ENCODE measurements at regions not wholly inside any gene's neighbourhood (a gene's known extent, or its start where the extent isn't known, plus 50 kb on each side); places are given as distances from the start of the nearest gene placed in this dataset.
"Not testable (repeated sequence)": the region's sequence is repeated elsewhere in the genome, so short reads cannot be mapped to it uniquely, and the experiment has no call there.

DNA sequence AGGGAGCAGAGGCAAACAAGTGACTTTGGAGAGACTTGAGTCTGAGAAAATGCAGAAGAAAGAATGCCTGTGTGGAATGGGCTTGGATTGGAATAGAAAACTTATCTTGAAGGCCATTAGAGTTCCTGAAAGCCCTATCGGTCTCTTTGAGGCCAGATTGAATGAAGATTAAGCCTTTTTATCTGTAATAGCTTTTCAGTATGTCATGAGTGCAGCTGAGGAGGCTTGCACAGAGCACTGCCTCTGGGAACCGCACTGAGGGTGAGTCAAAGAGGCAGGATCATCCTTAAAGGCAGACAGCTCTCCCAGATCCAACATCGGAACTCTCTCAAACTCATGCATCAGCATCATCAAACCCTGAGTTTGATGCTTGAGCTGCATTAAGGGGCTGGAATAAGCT lies 515.2 kb downstream of the NTRK3 start:
- no peak for DNase-seq
- WGBS (ENCODE audit: extremely low coverage, insufficient coverage, low lambda C conversion rate): no CpG with 5 or more reads among the region's 3 CpGs
- Histone ChIP-seq H3K27ac (ENCODE audit: low read depth, low read length) (no peak overlapping the region), H3K4ac (ENCODE audit: low read depth, low read length) (no peak overlapping the region), H3K36me3 (ENCODE audit: control insufficient read depth, insufficient read depth, low read length) (no peaks in the 10 kb centered on the region), H2BK15ac (replicated peaks; ENCODE audit: low read depth) (no peak overlapping the region), H4K5ac (ENCODE audit: low read length) (no peak overlapping the region), H3K4me3 (ENCODE audit: low read length) (no peak overlapping the region), H2AK5ac (ENCODE audit: low read length) (no peak overlapping the region), H2BK5ac (ENCODE audit: low read length) (no peak overlapping the region), H3K23ac (ENCODE audit: low read length) (no peak overlapping the region), H3K4me1 (ENCODE audit: control insufficient read depth, low read depth, low read length) (no peaks in the 10 kb centered on the region), H3K79me2 (ENCODE audit: control insufficient read depth, insufficient read depth, low read length) (no peaks in the 10 kb centered on the region), H3K27me3 (ENCODE audit: insufficient read depth, low read length, poor library complexity) (no peaks in the 10 kb centered on the region), H3K18ac (ENCODE audit: low read length) (no peak overlapping the region), H4K8ac (ENCODE audit: low read depth, low read length) (no peak overlapping the region), H3K4me2 (ENCODE audit: low read length) (no peak overlapping the region), H3K56ac (ENCODE audit: low read length) (no peak overlapping the region), H3K79me1 (ENCODE audit: low read length) (no peaks in the 10 kb centered on the region), H3K9ac (ENCODE audit: low read length) (no peak overlapping the region), H2BK120ac (ENCODE audit: low read depth, low read length) (no peak overlapping the region)

GRCh38 chr15:87740655-87741344 lies 515.7 kb downstream of the NTRK3 start:
- no peaks in the 10 kb centered on the region for H3K27me3 ChIP-seq (ENCODE audit: insufficient read depth, low read length, poor library complexity)
- no peak overlapping the region for H4K8ac ChIP-seq (ENCODE audit: low read depth, low read length)
- H3K4me3 ChIP-seq (ENCODE audit: low read length): no peak overlapping the region
- H3K36me3 ChIP-seq (ENCODE audit: control insufficient read depth, insufficient read depth, low read length): no peaks in the 10 kb centered on the region
- no peak overlapping the region for H3K4ac ChIP-seq (ENCODE audit: low read depth, low read length)
- H3K79me1 ChIP-seq (ENCODE audit: low read length): no peaks in the 10 kb centered on the region
- no peak overlapping the region for H2AK5ac ChIP-seq (ENCODE audit: low read length)
- H3K27ac ChIP-seq (ENCODE audit: low read depth, low read length): no peak overlapping the region
- H3K56ac ChIP-seq (ENCODE audit: low read length): no peak overlapping the region
- no peak overlapping the region for H3K23ac ChIP-seq (ENCODE audit: low read length)
- H2BK15ac ChIP-seq (replicated peaks; ENCODE audit: low read depth): no peak overlapping the region
- H3K4me1 ChIP-seq (ENCODE audit: control insufficient read depth, low read depth, low read length): no peaks in the 10 kb centered on the region
- H3K79me2 ChIP-seq (ENCODE audit: control insufficient read depth, insufficient read depth, low read length): no peaks in the 10 kb centered on the region
- H3K18ac ChIP-seq (ENCODE audit: low read length): no peak overlapping the region
- no peak overlapping the region for H2BK120ac ChIP-seq (ENCODE audit: low read depth, low read length)
- no CpG with 5 or more reads among the region's 5 CpGs for WGBS (ENCODE audit: extremely low coverage, insufficient coverage, low lambda C conversion rate)
- no peak for DNase-seq
- no peak overlapping the region for H4K5ac ChIP-seq (ENCODE audit: low read length)
- H2BK5ac ChIP-seq (ENCODE audit: low read length): no peak overlapping the region
- H3K4me2 ChIP-seq (ENCODE audit: low read length): no peak overlapping the region
- H3K9ac ChIP-seq (ENCODE audit: low read length): no peak overlapping the region

GRCh38 chr15:87739866-87740265 lies 516.7 kb downstream of the NTRK3 start:
- H3K18ac ChIP-seq (ENCODE audit: low read length): no peak overlapping the region
- no peaks in the 10 kb centered on the region for H3K4me1 ChIP-seq (ENCODE audit: control insufficient read depth, low read depth, low read length)
- H4K5ac ChIP-seq (ENCODE audit: low read length): no peak overlapping the region
- H3K79me1 ChIP-seq (ENCODE audit: low read length): no peaks in the 10 kb centered on the region
- H3K56ac ChIP-seq (ENCODE audit: low read length): no peak overlapping the region
- H3K79me2 ChIP-seq (ENCODE audit: control insufficient read depth, insufficient read depth, low read length): no peaks in the 10 kb centered on the region
- no CpG with 5 or more reads among the region's 2 CpGs for WGBS (ENCODE audit: extremely low coverage, insufficient coverage, low lambda C conversion rate)
- no peak overlapping the region for H3K27ac ChIP-seq (ENCODE audit: low read depth, low read length)
- H3K23ac ChIP-seq (ENCODE audit: low read length): no peak overlapping the region
- H3K4me3 ChIP-seq (ENCODE audit: low read length): no peak overlapping the region
- no peak overlapping the region for H3K9ac ChIP-seq (ENCODE audit: low read length)
- H2BK15ac ChIP-seq (replicated peaks; ENCODE audit: low read depth): no peak overlapping the region
- no peak for DNase-seq
- no peak overlapping the region for H4K8ac ChIP-seq (ENCODE audit: low read depth, low read length)
- H2BK120ac ChIP-seq (ENCODE audit: low read depth, low read length): no peak overlapping the region
- no peaks in the 10 kb centered on the region for H3K27me3 ChIP-seq (ENCODE audit: insufficient read depth, low read length, poor library complexity)
- H2BK5ac ChIP-seq (ENCODE audit: low read length): no peak overlapping the region
- no peak overlapping the region for H3K4me2 ChIP-seq (ENCODE audit: low read length)
- H3K36me3 ChIP-seq (ENCODE audit: control insufficient read depth, insufficient read depth, low read length): no peaks in the 10 kb centered on the region
- no peak overlapping the region for H3K4ac ChIP-seq (ENCODE audit: low read depth, low read length)
- no peak overlapping the region for H2AK5ac ChIP-seq (ENCODE audit: low read length)

DNA sequence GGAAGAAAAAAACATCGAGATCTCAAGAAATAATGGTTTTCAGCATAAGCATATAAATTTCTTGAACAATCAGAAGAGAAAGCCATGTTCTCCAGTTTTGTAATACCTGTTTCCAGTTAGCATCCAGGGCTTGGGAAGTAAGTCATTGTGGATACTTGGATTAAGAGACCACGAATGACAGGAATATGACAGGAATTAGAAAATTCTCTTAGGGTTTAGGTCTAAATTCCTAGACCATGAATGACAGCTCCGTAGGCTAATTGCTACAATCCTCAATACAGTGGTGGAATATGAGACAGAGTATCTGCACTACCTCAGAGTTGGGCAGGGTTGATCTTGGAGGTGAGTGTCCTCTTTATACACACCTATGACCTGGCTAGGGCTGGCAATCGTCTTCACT lies 517.5 kb downstream of the NTRK3 start:
- Histone ChIP-seq H3K4me1 (ENCODE audit: control insufficient read depth, low read depth, low read length) (no peaks in the 10 kb centered on the region), H3K4ac (ENCODE audit: low read depth, low read length) (no peak overlapping the region), H3K27ac (ENCODE audit: low read depth, low read length) (no peak overlapping the region), H3K4me2 (ENCODE audit: low read length) (no peak overlapping the region), H2BK5ac (ENCODE audit: low read length) (no peak overlapping the region), H3K79me2 (ENCODE audit: control insufficient read depth, insufficient read depth, low read length) (no peaks in the 10 kb centered on the region), H3K23ac (ENCODE audit: low read length) (no peak overlapping the region), H4K5ac (ENCODE audit: low read length) (no peak overlapping the region), H3K4me3 (ENCODE audit: low read length) (no peak overlapping the region), H3K9ac (ENCODE audit: low read length) (no peak overlapping the region), H2AK5ac (ENCODE audit: low read length) (no peak overlapping the region), H4K8ac (ENCODE audit: low read depth, low read length) (no peak overlapping the region), H2BK120ac (ENCODE audit: low read depth, low read length) (no peak overlapping the region), H3K79me1 (ENCODE audit: low read length) (no peaks in the 10 kb centered on the region), H2BK15ac (replicated peaks; ENCODE audit: low read depth) (no peak overlapping the region), H3K27me3 (ENCODE audit: insufficient read depth, low read length, poor library complexity) (no peaks in the 10 kb centered on the region), H3K18ac (ENCODE audit: low read length) (no peak overlapping the region), H3K56ac (ENCODE audit: low read length) (no peak overlapping the region), H3K36me3 (ENCODE audit: control insufficient read depth, insufficient read depth, low read length) (no peaks in the 10 kb centered on the region)
- DNase-seq: no peak
- WGBS (ENCODE audit: extremely low coverage, insufficient coverage, low lambda C conversion rate): no CpG with 5 or more reads among the region's 4 CpGs

DNA sequence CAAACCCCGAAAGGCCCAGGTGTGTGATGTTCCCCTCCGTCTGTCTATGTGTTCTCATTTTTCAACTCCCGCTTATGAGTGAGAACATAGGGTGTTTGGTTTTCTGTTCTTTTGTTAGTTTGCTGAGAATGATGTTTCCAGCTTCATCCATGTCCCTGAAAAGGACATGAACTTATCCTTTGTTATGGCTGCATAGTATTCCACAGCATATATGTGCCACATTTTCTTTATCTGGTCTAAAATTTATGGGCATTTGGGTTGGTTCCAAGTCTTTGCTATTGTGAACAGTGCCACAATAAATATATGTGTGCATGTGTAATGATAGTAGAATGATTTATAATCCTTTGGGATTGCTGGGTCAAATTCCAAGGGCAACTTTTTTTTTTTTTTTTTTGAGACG lies 519.1 kb downstream of the NTRK3 start:
- H4K8ac ChIP-seq (ENCODE audit: low read depth, low read length): not testable (repeated sequence)
- no CpG with 5 or more reads among the region's 4 CpGs for WGBS (ENCODE audit: extremely low coverage, insufficient coverage, low lambda C conversion rate)

DNA sequence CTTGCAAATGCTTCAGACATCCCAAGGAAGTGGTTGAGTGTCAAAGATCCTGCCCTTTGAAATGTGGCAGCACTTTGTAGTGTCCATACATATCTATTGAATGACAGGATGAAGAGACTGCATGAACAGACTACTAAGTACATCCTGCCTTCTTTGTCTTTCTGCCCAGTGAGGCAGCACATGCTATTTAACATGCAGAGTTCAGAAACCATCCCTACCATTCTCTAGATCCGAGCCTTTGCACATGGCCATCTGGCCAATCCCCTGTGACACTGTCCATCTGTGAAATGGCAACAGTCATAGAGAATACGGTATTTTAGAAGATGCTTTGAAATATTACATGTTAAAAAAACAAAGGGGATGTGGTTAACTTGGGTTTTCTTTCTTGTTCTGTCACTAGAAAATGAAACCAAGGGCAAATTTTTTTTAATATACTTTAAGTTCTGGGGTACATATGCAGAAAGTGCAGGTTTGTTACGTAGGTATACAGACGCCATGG lies 519.6 kb downstream of the NTRK3 start:
- no peak overlapping the region for H3K23ac ChIP-seq (ENCODE audit: low read length)
- DNase-seq: no peak
- no peaks in the 10 kb centered on the region for H3K36me3 ChIP-seq (ENCODE audit: control insufficient read depth, insufficient read depth, low read length)
- H3K4ac ChIP-seq (ENCODE audit: low read depth, low read length): no peak overlapping the region
- H3K9ac ChIP-seq (ENCODE audit: low read length): no peak overlapping the region
- H3K4me1 ChIP-seq (ENCODE audit: control insufficient read depth, low read depth, low read length): no peaks in the 10 kb centered on the region
- no peak overlapping the region for H3K56ac ChIP-seq (ENCODE audit: low read length)
- no peaks in the 10 kb centered on the region for H3K79me1 ChIP-seq (ENCODE audit: low read length)
- H2BK120ac ChIP-seq (ENCODE audit: low read depth, low read length): no peak overlapping the region
- H3K27me3 ChIP-seq (ENCODE audit: insufficient read depth, low read length, poor library complexity): no peaks in the 10 kb centered on the region
- H3K79me2 ChIP-seq (ENCODE audit: control insufficient read depth, insufficient read depth, low read length): no peaks in the 10 kb centered on the region
- no peak overlapping the region for H3K18ac ChIP-seq (ENCODE audit: low read length)
- no peak overlapping the region for H3K4me2 ChIP-seq (ENCODE audit: low read length)
- no peak overlapping the region for H3K27ac ChIP-seq (ENCODE audit: low read depth, low read length)
- no peak overlapping the region for H3K4me3 ChIP-seq (ENCODE audit: low read length)
- WGBS (ENCODE audit: extremely low coverage, insufficient coverage, low lambda C conversion rate): no CpG with 5 or more reads among the region's 4 CpGs
- no peak overlapping the region for H4K5ac ChIP-seq (ENCODE audit: low read length)
- no peak overlapping the region for H2BK15ac ChIP-seq (replicated peaks; ENCODE audit: low read depth)
- H4K8ac ChIP-seq (ENCODE audit: low read depth, low read length): no peak overlapping the region
- H2AK5ac ChIP-seq (ENCODE audit: low read length): no peak overlapping the region
- H2BK5ac ChIP-seq (ENCODE audit: low read length): no peak overlapping the region

More for the DNA sequence above, 519.1 kb downstream of the NTRK3 start:
- not testable (repeated sequence) for H3K23ac ChIP-seq (ENCODE audit: low read length); DNase-seq; H3K27me3 ChIP-seq (ENCODE audit: insufficient read depth, low read length, poor library complexity); H3K27ac ChIP-seq (ENCODE audit: low read depth, low read length); H2AK5ac ChIP-seq (ENCODE audit: low read length); H3K79me2 ChIP-seq (ENCODE audit: control insufficient read depth, insufficient read depth, low read length); H3K4me1 ChIP-seq (ENCODE audit: control insufficient read depth, low read depth, low read length); H2BK15ac ChIP-seq (replicated peaks; ENCODE audit: low read depth); H3K4me3 ChIP-seq (ENCODE audit: low read length); H3K56ac ChIP-seq (ENCODE audit: low read length); H3K9ac ChIP-seq (ENCODE audit: low read length); H4K5ac ChIP-seq (ENCODE audit: low read length); H3K4me2 ChIP-seq (ENCODE audit: low read length); H2BK120ac ChIP-seq (ENCODE audit: low read depth, low read length); H3K36me3 ChIP-seq (ENCODE audit: control insufficient read depth, insufficient read depth, low read length); H3K4ac ChIP-seq (ENCODE audit: low read depth, low read length); H3K79me1 ChIP-seq (ENCODE audit: low read length); H2BK5ac ChIP-seq (ENCODE audit: low read length); H3K18ac ChIP-seq (ENCODE audit: low read length)

Data from mesendoderm (in vitro differentiated cells).